Vagina (tissue), 2 donors: ENCODE measurements at regions not wholly inside any gene's neighbourhood (a gene's known extent, or its start where the extent isn't known, plus 50 kb on each side); places are given as distances from the start of the nearest gene placed in this dataset.

Experiments used
- CTCF ChIP-seq, 3 experiments: fragments of 450-650 bp in 2 of 3; fragments of 200-600 bp in 1 of 3; sonication (generic) in 1 of 3; IDR thresholded peaks; one replicate each; pipeline ENCODE4 v1.5.1; 2017 to 2019; ENCODE audit warnings: antibody characterized with exemption in 3 of 3, mild to moderate bottlenecking in 2 of 3, moderate library complexity in 2 of 3
- POLR2AphosphoS5 ChIP-seq, 2 donors: sonication (generic); formaldehyde crosslinking; IDR thresholded peaks; one replicate each; pipeline ENCODE4 v1.9.0; 2017; ENCODE audit warnings: antibody characterized with exemption in 2 of 2, mild to moderate bottlenecking in 2 of 2, low read depth in 1 of 2; ENCODE audit not compliant: insufficient read depth in 1 of 2

- TF ChIP-seq CTCF (IDR thresholded peaks at IDR 0.05), result no peak
- TF ChIP-seq POLR2AphosphoS5 (IDR thresholded peaks at IDR 0.05; ENCODE audit: insufficient read depth in 1 of 2, low read depth in 1 of 2), result no peak
These were observed 881.1 kb upstream of the AUTS2 start for GRCh38 chr7:68717176-68717575.
